ENCODE measurements at regions not wholly inside any gene's neighbourhood (a gene's known extent, or its start where the extent isn't known, plus 50 kb on each side); places are given as distances from the start of the nearest gene placed in this dataset.

DNA sequence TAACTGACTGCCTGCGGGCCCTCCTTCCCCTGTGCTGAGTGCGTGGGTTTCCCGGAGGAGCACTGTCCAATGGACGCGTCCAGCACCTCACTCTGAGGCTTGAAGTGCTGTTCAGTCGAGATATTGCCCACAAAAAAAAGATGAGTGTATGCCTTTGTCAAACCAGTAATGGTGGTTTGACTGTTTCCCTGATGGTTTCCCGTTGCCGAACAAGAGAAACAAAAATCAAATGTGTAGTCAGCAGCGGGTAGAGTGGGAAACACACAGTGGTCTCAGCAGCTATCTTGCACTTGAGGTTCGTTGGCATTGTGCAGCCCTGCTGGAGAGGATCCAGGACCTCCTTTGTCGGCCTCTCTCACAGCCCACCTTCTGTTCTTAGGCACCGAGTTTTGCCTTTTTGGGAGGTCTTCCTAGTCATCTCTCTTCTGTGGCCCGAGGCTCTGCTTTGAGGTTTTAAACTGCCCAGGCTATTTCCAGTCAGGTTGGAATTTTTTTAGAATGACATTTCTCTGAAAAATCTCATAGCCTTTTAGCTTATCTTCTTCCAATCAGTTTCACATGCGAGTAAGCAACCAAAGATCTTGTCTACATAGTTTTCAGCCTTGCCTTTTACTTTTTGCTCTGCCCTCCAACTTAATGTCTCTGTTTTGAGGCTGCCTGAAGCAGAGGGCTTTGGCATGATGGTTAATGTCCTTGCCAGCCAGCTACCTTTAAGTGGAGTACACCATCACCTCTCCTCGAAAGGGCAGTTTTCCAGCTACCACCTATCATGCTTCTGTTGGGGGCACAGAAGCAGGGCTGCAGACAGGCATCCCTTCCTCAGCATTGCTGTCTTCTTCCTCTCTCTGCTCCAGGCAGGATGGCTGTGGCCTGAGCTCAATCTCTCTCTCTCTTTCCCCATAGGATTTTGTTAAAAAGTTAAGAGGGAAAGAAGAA is 132.3 kb downstream of the URB2 start:
- Histone ChIP-seq H2AFZ (ENCODE audit: low read length) (no peak overlapping the region), H3K79me2 (ENCODE audit: low read length) (no peaks in the 10 kb centered on the region), H3F3A (ENCODE audit: low read length, unreplicated experiment) (no peaks in the 10 kb centered on the region), H3K9ac (ENCODE audit: low read length) (no peak overlapping the region), H3K9me3 (ENCODE audit: low read length) (no peaks in the 10 kb centered on the region), H3K27me3 (ENCODE audit: low read length) (peaks cover 13% of the 10 kb centered on the region), H3K4me1 (ENCODE audit: insufficient read depth, low read length) (peaks cover 6% of the 10 kb centered on the region), H3K4me2 (ENCODE audit: low read length) (no peak overlapping the region), H3K27ac (ENCODE audit: low read length) (no peak overlapping the region), H3K36me3 (ENCODE audit: low read depth, low read length) (no peaks in the 10 kb centered on the region), H3K4me3 (ENCODE audit: low read length) (no peak overlapping the region), H3K9me2 (replicated peaks; ENCODE audit: low read length) (no peaks in the 10 kb centered on the region), H4K20me1 (ENCODE audit: low read length) (no peaks in the 10 kb centered on the region)
- BruUV-seq (replicated peaks) = no TSS peak
- ChIA-PET POLR2A (ENCODE audit: unreplicated experiment) (no interaction called here), CTCF (no interaction called here)
- DNase-seq (peak; percentile 39), ATAC-seq (no peak)
- no peak for TF ChIP-seq EZH2phosphoT487 (IDR thresholded peaks at IDR 0.05; ENCODE audit: borderline replicate concordance, low read length)
- TF ChIP-seq, protein P1, sequence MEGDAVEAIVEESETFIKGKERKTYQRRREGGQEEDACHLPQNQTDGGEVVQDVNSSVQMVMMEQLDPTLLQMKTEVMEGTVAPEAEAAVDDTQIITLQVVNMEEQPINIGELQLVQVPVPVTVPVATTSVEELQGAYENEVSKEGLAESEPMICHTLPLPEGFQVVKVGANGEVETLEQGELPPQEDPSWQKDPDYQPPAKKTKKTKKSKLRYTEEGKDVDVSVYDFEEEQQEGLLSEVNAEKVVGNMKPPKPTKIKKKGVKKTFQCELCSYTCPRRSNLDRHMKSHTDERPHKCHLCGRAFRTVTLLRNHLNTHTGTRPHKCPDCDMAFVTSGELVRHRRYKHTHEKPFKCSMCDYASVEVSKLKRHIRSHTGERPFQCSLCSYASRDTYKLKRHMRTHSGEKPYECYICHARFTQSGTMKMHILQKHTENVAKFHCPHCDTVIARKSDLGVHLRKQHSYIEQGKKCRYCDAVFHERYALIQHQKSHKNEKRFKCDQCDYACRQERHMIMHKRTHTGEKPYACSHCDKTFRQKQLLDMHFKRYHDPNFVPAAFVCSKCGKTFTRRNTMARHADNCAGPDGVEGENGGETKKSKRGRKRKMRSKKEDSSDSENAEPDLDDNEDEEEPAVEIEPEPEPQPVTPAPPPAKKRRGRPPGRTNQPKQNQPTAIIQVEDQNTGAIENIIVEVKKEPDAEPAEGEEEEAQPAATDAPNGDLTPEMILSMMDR (conservative IDR thresholded peaks at IDR 0.05; ENCODE audit: low read depth, low read length) = no peak
- intact Hi-C loops (cut with micrococcal nuclease) = no loop called here

- Histone ChIP-seq H4K20me1 (ENCODE audit: low read length) (no peaks in the 10 kb centered on the region), H3K79me2 (ENCODE audit: low read length) (no peaks in the 10 kb centered on the region), H3K9me3 (ENCODE audit: low read length) (no peaks in the 10 kb centered on the region), H3K9ac (ENCODE audit: low read length) (no peak overlapping the region), H3K9me2 (replicated peaks; ENCODE audit: low read length) (no peaks in the 10 kb centered on the region), H3K4me3 (ENCODE audit: low read length) (no peak overlapping the region), H3K27ac (ENCODE audit: low read length) (no peak overlapping the region), H3K4me2 (ENCODE audit: low read length) (no peak overlapping the region), H3K27me3 (ENCODE audit: low read length) (peaks cover 20% of the 10 kb centered on the region), H2AFZ (ENCODE audit: low read length) (no peak overlapping the region), H3F3A (ENCODE audit: low read length, unreplicated experiment) (no peaks in the 10 kb centered on the region), H3K4me1 (ENCODE audit: insufficient read depth, low read length) (peaks cover 6% of the 10 kb centered on the region), H3K36me3 (ENCODE audit: low read depth, low read length) (no peaks in the 10 kb centered on the region)
- CTCF ChIA-PET = no interaction called here
- intact Hi-C loops (cut with micrococcal nuclease) = no loop called here
- ATAC-seq (no peak), DNase-seq (peak; percentile 44)
- POLR2A ChIA-PET (ENCODE audit: unreplicated experiment) = no interaction called here
- TF ChIP-seq EZH2 (IDR thresholded peaks at IDR 0.05; ENCODE audit: low read length, unreplicated experiment) (no peak), EZH2phosphoT487 (IDR thresholded peaks at IDR 0.05; ENCODE audit: borderline replicate concordance, low read length) (no peak)
- TF ChIP-seq, protein P1 (conservative IDR thresholded peaks at IDR 0.05; ENCODE audit: low read depth, low read length) = no peak
- no TSS peak for BruUV-seq (replicated peaks)
Measured at GRCh38 chr1:229759037-229759435, 133.0 kb downstream of the URB2 start.

DNA sequence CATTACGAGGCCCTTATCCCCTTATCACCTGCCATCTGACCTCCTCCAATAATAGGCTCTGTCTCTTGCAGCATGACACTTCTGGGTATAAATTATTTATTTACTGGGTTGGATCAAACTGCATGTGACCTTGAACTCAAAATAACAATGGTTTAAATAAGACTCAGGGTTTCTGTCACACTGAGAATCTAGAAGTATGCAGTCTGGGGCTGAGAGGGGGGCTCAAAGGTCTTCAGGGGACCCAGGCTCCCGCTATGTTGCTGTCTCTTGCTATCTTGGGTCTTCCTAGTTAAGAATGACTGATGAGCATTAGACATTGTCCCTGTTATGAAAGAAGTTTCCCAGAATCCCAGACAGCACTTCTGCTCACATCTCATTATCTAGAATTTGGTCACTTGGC is 133.5 kb downstream of the URB2 start:
- H3K9me2 ChIP-seq (replicated peaks; ENCODE audit: low read length) = no peaks in the 10 kb centered on the region
- H2AFZ ChIP-seq (ENCODE audit: low read length) = no peak overlapping the region
- POLR2A ChIA-PET (ENCODE audit: unreplicated experiment) = no interaction called here
- no peaks in the 10 kb centered on the region for H3K79me2 ChIP-seq (ENCODE audit: low read length)
- H3K9ac ChIP-seq (ENCODE audit: low read length) = no peak overlapping the region
- H3K27me3 ChIP-seq (ENCODE audit: low read length) = peaks cover 24% of the 10 kb centered on the region
- TF ChIP-seq EZH2 (IDR thresholded peaks at IDR 0.05; ENCODE audit: low read length, unreplicated experiment) = no peak
- TF ChIP-seq, protein P1 (conservative IDR thresholded peaks at IDR 0.05; ENCODE audit: low read depth, low read length) = no peak
- no peak for TF ChIP-seq EZH2phosphoT487 (IDR thresholded peaks at IDR 0.05; ENCODE audit: borderline replicate concordance, low read length)
- intact Hi-C loops (cut with micrococcal nuclease) = no loop called here
- ATAC-seq (no peak), DNase-seq (no peak)
- no peaks in the 10 kb centered on the region for H3K9me3 ChIP-seq (ENCODE audit: low read length)
- H3K4me1 ChIP-seq (ENCODE audit: insufficient read depth, low read length) = peaks cover 6% of the 10 kb centered on the region
- no peaks in the 10 kb centered on the region for H4K20me1 ChIP-seq (ENCODE audit: low read length)
- no peak overlapping the region for H3K27ac ChIP-seq (ENCODE audit: low read length)
- no peak overlapping the region for H3K4me2 ChIP-seq (ENCODE audit: low read length)
- CTCF ChIA-PET = no interaction called here
- H3K4me3 ChIP-seq (ENCODE audit: low read length) = no peak overlapping the region
- no TSS peak for BruUV-seq (replicated peaks)
- H3K36me3 ChIP-seq (ENCODE audit: low read depth, low read length) = no peaks in the 10 kb centered on the region
- no peaks in the 10 kb centered on the region for H3F3A ChIP-seq (ENCODE audit: low read length, unreplicated experiment)
